ENCODE measurements at regions not wholly inside any gene's neighbourhood (a gene's known extent, or its start where the extent isn't known, plus 50 kb on each side); places are given as distances from the start of the nearest gene placed in this dataset.

DNA sequence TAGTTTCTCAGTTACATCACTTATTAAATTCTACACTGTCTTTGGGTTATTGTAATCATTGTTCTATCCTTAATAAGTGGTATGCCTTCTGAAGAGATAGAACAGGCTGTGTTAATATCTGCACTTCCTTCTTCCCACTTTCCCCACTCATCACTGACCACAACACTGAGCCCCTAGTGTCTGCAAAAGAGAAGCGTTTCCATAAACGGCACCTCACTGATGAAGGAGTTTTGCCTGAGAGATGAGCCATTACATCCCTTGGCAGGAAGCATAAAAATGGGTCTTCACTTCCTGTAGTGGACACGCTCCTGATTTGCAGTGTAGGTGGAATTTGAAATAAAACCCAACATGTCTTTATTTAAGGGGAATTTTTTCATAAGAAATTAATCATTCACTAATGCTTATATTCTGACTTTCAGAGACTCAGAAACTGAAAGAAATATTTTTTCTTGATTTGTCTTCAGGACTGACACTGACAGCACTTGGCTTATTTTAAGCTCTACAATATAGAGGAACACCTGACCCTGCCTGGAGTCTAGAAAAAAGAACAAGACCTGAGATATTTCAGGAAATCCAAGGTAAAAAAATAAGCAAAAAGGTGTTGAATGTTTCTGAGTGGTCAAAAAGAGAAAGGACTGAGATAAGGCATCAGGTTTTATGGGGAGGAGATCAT, 275.3 kb downstream of the RAD51AP2 start:
- no peak overlapping the region for H3K4me3 ChIP-seq (ENCODE audit: low read depth, low read length)
- TF ChIP-seq, protein P1, sequence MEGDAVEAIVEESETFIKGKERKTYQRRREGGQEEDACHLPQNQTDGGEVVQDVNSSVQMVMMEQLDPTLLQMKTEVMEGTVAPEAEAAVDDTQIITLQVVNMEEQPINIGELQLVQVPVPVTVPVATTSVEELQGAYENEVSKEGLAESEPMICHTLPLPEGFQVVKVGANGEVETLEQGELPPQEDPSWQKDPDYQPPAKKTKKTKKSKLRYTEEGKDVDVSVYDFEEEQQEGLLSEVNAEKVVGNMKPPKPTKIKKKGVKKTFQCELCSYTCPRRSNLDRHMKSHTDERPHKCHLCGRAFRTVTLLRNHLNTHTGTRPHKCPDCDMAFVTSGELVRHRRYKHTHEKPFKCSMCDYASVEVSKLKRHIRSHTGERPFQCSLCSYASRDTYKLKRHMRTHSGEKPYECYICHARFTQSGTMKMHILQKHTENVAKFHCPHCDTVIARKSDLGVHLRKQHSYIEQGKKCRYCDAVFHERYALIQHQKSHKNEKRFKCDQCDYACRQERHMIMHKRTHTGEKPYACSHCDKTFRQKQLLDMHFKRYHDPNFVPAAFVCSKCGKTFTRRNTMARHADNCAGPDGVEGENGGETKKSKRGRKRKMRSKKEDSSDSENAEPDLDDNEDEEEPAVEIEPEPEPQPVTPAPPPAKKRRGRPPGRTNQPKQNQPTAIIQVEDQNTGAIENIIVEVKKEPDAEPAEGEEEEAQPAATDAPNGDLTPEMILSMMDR (IDR thresholded peaks at IDR 0.05; ENCODE audit: low read depth, low read length), result no peak
- DNase-seq, result no peak
- no peak overlapping the region for H3K27ac ChIP-seq
- no peaks in the 10 kb centered on the region for H3K27me3 ChIP-seq (ENCODE audit: insufficient read depth, low read depth, severe bottlenecking)
- no peaks in the 10 kb centered on the region for H3K9me3 ChIP-seq (ENCODE audit: severe bottlenecking)
- H3K36me3 ChIP-seq, result no peaks in the 10 kb centered on the region

DNA sequence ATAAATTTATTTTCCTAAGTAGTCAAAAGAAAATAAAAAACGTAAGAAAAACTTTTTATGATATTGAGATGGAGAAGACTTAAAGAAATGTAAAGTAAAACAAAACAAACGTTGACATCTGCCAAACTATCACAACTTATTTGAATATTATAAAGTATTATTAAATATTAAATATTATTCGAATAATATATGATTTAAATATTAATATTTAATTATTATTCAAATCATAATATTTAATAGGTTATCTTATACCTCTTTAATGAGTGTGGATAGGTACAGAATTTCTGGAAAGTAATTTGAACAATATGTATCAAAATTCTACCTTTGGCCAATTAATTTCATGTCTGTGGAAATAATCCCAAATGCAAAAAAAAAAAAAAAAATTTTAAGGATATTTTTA, 278.7 kb downstream of the RAD51AP2 start:
- Histone ChIP-seq H3K4me3 (ENCODE audit: low read depth, low read length) (no peak overlapping the region), H3K27ac (no peak overlapping the region), H3K27me3 (ENCODE audit: insufficient read depth, low read depth, severe bottlenecking) (no peaks in the 10 kb centered on the region), H3K9me3 (ENCODE audit: severe bottlenecking) (no peaks in the 10 kb centered on the region), H3K36me3 (no peaks in the 10 kb centered on the region)
- no peak for DNase-seq
- TF ChIP-seq, protein P1 (IDR thresholded peaks at IDR 0.05; ENCODE audit: low read depth, low read length), result no peak

DNA sequence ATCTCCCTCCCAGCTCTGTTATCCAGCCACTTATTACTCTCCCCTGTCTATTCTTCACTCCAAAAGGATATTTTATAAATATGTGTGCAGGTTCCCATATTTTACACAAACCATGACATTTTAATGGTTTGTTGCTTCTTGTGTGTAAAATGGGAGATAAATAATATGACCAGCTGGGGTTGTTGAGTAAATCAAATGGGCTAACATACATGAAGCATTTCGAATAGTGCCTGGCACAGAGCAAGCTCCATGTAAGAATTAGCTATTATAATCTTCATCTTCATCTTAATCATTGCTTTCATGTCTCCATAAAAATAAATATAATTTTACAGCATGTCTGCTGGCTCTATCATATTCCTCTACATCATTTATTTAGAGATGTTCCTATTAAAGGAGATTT, 283.1 kb downstream of the RAD51AP2 start:
- no peak for DNase-seq
- H3K27ac ChIP-seq, result no peak overlapping the region
- no peaks in the 10 kb centered on the region for H3K9me3 ChIP-seq (ENCODE audit: severe bottlenecking)
- no peak overlapping the region for H3K4me3 ChIP-seq (ENCODE audit: low read depth, low read length)
- no peaks in the 10 kb centered on the region for H3K36me3 ChIP-seq
- TF ChIP-seq, protein P1 (IDR thresholded peaks at IDR 0.05; ENCODE audit: low read depth, low read length), result no peak
- no peaks in the 10 kb centered on the region for H3K27me3 ChIP-seq (ENCODE audit: insufficient read depth, low read depth, severe bottlenecking)

DNA sequence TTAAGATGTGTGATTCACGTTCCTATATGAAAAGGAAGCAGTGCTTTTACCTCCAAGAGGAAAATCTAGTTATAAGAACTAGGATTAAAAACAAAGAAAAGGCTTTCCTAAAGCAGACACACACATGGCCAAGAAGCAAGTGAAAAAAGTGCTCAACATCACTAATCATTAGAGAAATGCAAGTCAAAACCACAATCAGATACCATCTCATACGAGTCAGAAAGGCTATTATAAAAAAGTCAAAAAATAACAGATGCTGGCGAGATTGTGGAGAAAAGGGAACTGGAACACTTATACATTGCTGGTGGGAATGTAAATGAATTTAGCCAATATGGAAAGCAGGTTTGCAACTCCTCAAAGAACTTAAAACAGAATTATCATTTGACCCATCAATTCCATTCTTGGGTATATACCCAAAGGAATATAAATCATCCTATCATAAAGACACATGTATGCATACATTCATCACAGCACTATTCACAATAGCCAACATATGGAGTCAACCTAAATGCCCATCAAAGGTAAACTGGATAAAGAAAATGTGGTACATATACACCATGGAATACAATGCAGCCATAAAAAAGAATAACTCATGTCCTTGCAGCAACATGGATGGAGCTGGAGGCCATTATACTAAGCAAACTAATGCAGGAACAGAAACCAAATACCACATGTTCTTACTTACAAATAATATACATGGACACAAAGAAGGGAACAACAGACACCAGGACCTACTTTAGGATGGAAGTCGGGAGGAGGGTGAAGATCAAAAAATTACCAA, 285.3 kb downstream of the RAD51AP2 start:
- TF ChIP-seq, protein P1 (IDR thresholded peaks at IDR 0.05; ENCODE audit: low read depth, low read length), result no peak
- no peak for DNase-seq

DNA sequence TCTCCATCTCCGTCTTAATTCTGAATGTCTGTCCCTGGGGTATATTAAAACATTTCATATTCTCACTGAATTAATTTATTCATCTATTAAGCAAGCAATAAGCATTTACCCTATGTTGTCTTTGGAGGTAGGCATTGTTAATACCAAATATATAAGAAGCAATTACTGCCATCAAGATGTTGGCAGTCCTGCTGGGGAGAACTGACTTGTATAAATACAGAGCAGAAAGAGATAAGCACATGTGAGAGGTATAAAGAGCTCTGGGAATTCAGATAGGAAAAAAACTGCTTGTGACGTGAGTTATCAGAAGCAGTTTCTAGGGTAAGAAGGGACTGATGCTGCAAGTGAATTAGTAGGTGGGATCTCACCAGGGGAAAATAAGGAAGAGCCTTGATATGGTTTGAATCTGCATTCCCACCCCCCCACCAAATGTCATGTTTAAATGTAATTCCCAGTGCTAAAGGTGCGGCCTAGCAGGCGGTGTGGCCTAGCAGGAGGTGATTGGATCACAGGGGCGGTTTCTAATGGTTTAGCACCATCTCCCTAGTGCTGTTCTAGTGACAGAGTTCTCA, 286.8 kb downstream of the RAD51AP2 start:
- Histone ChIP-seq H3K9me3 (ENCODE audit: severe bottlenecking) (no peaks in the 10 kb centered on the region), H3K27ac (no peak overlapping the region), H3K4me3 (ENCODE audit: low read depth, low read length) (no peak overlapping the region), H3K36me3 (no peaks in the 10 kb centered on the region), H3K27me3 (ENCODE audit: insufficient read depth, low read depth, severe bottlenecking) (no peaks in the 10 kb centered on the region)
- no peak for DNase-seq
- TF ChIP-seq, protein P1 (IDR thresholded peaks at IDR 0.05; ENCODE audit: low read depth, low read length), result no peak

More for the DNA sequence above, 285.3 kb downstream of the RAD51AP2 start:
- Histone ChIP-seq H3K4me3 (ENCODE audit: low read depth, low read length) (no peak overlapping the region), H3K27ac (no peak overlapping the region), H3K9me3 (ENCODE audit: severe bottlenecking) (no peaks in the 10 kb centered on the region), H3K36me3 (no peaks in the 10 kb centered on the region), H3K27me3 (ENCODE audit: insufficient read depth, low read depth, severe bottlenecking) (no peaks in the 10 kb centered on the region)

Data from WERI-Rb-1 (cell line).